CD4-positive, alpha-beta memory T cell (primary cell): ENCODE measurements at regions not wholly inside any gene's neighbourhood (a gene's known extent, or its start where the extent isn't known, plus 50 kb on each side); places are given as distances from the start of the nearest gene placed in this dataset.

Experiments used
- CTCF ChIA-PET: fragments of 350-600 bp; sonication (Branson Sonifier 250); formaldehyde crosslinking; loops from one replicate; lab custom pipeline; 2021; ENCODE audit warnings: inconsistent platforms; ENCODE audit not compliant: partially characterized antibody; lab: Charles Lee
- POLR2A ChIA-PET: fragments of 350-600 bp; sonication (Branson Sonifier 250); formaldehyde crosslinking; loops from one replicate; lab custom pipeline; 2021; ENCODE audit not compliant: partially characterized antibody; lab: Charles Lee
- DNase-seq, 5 donors: peaks; one replicate each; pipeline versions ENCODE4 v3.0.0 to v3.0.0-alpha.2; 2020 to 2022; ENCODE audit warnings: mixed read lengths in 1 of 5
- H3K27ac ChIP-seq: one replicate; pipeline ENCODE4 v1.7.0; 2013; ENCODE audit warnings: low read depth, low read length
- H3K27me3 ChIP-seq: 2 replicates; pipeline ENCODE4 v1.7.0; 2013; ENCODE audit warnings: mild to moderate bottlenecking, low read length, moderate library complexity; ENCODE audit not compliant: insufficient read depth
- H3K36me3 ChIP-seq: 2 replicates; pipeline ENCODE4 v1.7.0; 2013; ENCODE audit warnings: mild to moderate bottlenecking, low read length, moderate library complexity; ENCODE audit not compliant: insufficient read depth
- H3K4me1 ChIP-seq: 2 replicates; pipeline ENCODE4 v1.7.0; 2013; ENCODE audit warnings: mild to moderate bottlenecking, low read length, moderate library complexity; ENCODE audit not compliant: insufficient read depth
- H3K4me3 ChIP-seq, 2 donors: one replicate each; pipeline ENCODE4 v1.7.0; 2013; ENCODE audit warnings: low read length in 2 of 2, mild to moderate bottlenecking in 1 of 2
- H3K9me3 ChIP-seq, 2 donors: one replicate each; pipeline ENCODE4 v1.7.0; 2013; ENCODE audit warnings: low read length in 2 of 2, control low read depth in 1 of 2; ENCODE audit not compliant: control insufficient read depth in 1 of 2
- H3K27ac Mint-ChIP-seq, 7 donors: one replicate each; pipeline ENCODE4 v1.8.0; 2020 to 2021; ENCODE audit warnings: mixed read lengths in 7 of 7, mild to moderate bottlenecking in 6 of 7, inconsistent platforms in 3 of 7, moderate library complexity in 3 of 7
- H3K27me3 Mint-ChIP-seq, 2 donors: one replicate each; pipeline ENCODE4 v1.8.0; 2020 to 2021; ENCODE audit warnings: mixed read lengths in 2 of 2
- H3K36me3 Mint-ChIP-seq, 2 donors: one replicate each; pipeline ENCODE4 v1.8.0; 2020 to 2021; ENCODE audit warnings: mixed read lengths in 2 of 2, inconsistent platforms in 1 of 2, mild to moderate bottlenecking in 1 of 2
- H3K4me1 Mint-ChIP-seq, 4 donors: one replicate each; pipeline ENCODE4 v1.8.0; 2020 to 2021; ENCODE audit warnings: mixed read lengths in 4 of 4, mild to moderate bottlenecking in 1 of 4
- H3K4me3 Mint-ChIP-seq, 8 donors: one replicate each; pipeline ENCODE4 v1.8.0; 2020 to 2021; ENCODE audit warnings: mixed read lengths in 8 of 8, mild to moderate bottlenecking in 7 of 8, moderate library complexity in 6 of 8, inconsistent platforms in 3 of 8
- H3K9me3 Mint-ChIP-seq, 8 donors: one replicate each; pipeline ENCODE4 v1.8.0; 2020 to 2021; ENCODE audit warnings: mixed read lengths in 8 of 8, mild to moderate bottlenecking in 5 of 8, inconsistent platforms in 3 of 8, moderate library complexity in 1 of 8
- intact Hi-C: fragments of 100-400 bp; cut with micrococcal nuclease; formaldehyde crosslinking; loops from one replicate; pipeline ENCODE4 v1.15.1; 2023

GRCh38 chr2:128633501-128633900 lies 314.8 kb upstream of the HS6ST1 start:
- peaks cover 2% of the 10 kb centered on the region in 2 donors for H3K27me3 Mint-ChIP-seq
- no peak overlapping the region for H3K27ac ChIP-seq
- no peaks in the 10 kb centered on the region for H3K4me1 Mint-ChIP-seq
- no peak overlapping the region for H3K27ac Mint-ChIP-seq
- H3K9me3 Mint-ChIP-seq, result peaks cover 0 to 5% (median 0%) of the 10 kb centered on the region in 8 donors
- H3K27me3 ChIP-seq, result no peaks in the 10 kb centered on the region
- H3K4me3 Mint-ChIP-seq, result no peak overlapping the region
- no peaks in the 10 kb centered on the region for H3K36me3 Mint-ChIP-seq
- intact Hi-C loops, result no loop called here
- H3K9me3 ChIP-seq, result no peaks in the 10 kb centered on the region
- POLR2A ChIA-PET, result no interaction called here
- no peaks in the 10 kb centered on the region for H3K36me3 ChIP-seq
- no peak overlapping the region for H3K4me3 ChIP-seq
- H3K4me1 ChIP-seq, result no peaks in the 10 kb centered on the region
- DNase-seq, result no peak
- CTCF ChIA-PET, result no interaction called here

DNA sequence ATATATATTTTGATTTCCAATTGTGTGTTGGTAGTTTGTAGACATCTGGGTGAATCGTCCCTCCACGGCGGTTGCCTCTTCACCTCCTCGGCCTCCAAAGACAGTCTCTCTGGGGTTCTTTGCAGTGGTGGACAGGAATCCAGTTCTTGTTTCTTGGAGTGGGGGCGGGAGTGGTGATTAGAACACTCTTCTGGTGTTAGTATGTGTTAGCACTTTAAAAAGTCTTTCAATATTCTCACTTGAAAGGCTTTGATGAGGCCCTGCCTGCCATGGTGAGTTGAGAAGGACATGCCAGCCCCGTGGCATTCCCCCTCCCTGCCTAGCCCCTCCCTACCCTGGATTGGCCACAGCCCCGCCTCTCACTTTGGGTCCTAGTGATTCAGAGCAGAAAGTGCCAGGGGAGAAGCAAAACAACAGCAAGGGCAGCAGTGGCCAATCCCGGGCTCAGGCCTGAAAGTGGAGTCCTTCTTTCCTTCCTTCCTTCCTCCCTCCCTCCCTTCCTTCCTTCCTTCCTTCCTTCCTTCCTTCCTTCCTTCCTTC lies 316.8 kb upstream of the HS6ST1 start:
- Mint-ChIP-seq H3K27ac (no peak overlapping the region), H3K4me3 (no peak overlapping the region), H3K4me1 (no peaks in the 10 kb centered on the region), H3K27me3 (peaks cover 2% of the 10 kb centered on the region in 2 donors), H3K36me3 (no peaks in the 10 kb centered on the region), H3K9me3 (peaks cover 0 to 5% (median 0%) of the 10 kb centered on the region in 8 donors)
- Histone ChIP-seq H3K27me3 (no peaks in the 10 kb centered on the region), H3K27ac (no peak overlapping the region), H3K36me3 (no peaks in the 10 kb centered on the region), H3K9me3 (no peaks in the 10 kb centered on the region), H3K4me1 (no peaks in the 10 kb centered on the region), H3K4me3 (no peak overlapping the region)
- POLR2A ChIA-PET, result no interaction called here
- DNase-seq, result no peak
- CTCF ChIA-PET, result no interaction called here
- intact Hi-C loops, result no loop called here

DNA sequence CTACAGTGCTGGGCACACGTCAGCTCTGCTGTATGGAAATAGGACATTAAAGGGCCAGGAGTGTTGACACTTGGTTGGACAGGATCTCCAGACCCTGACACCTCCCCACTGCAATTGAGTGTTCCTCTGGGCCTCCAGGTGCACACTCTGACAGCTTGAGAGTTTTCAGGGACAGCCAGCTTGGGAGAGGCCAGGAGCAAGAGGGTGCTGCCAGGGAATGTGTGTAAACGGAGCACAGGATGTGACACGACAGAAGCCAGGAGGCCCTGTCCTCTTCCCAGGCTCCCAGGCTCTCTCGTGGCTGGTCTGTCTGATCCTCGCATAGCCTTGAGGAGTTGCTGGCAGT lies 318.1 kb upstream of the HS6ST1 start:
- no peak for DNase-seq
- POLR2A ChIA-PET, result no interaction called here
- intact Hi-C loops, result no loop called here
- H3K36me3 ChIP-seq, result no peaks in the 10 kb centered on the region
- H3K4me3 ChIP-seq, result no peak overlapping the region
- Mint-ChIP-seq H3K27me3 (peaks cover 2% of the 10 kb centered on the region in 2 donors), H3K4me3 (no peak overlapping the region), H3K36me3 (no peaks in the 10 kb centered on the region), H3K4me1 (no peaks in the 10 kb centered on the region), H3K9me3 (peaks cover 0 to 5% (median 0%) of the 10 kb centered on the region in 8 donors), H3K27ac (no peak overlapping the region)
- H3K4me1 ChIP-seq, result no peaks in the 10 kb centered on the region
- H3K27ac ChIP-seq, result no peak overlapping the region
- no peaks in the 10 kb centered on the region for H3K27me3 ChIP-seq
- no peaks in the 10 kb centered on the region for H3K9me3 ChIP-seq
- CTCF ChIA-PET, result no interaction called here

GRCh38 chr2:128637481-128638155 lies 318.9 kb upstream of the HS6ST1 start:
- Histone ChIP-seq H3K36me3 (no peaks in the 10 kb centered on the region), H3K4me1 (no peaks in the 10 kb centered on the region), H3K27ac (no peak overlapping the region), H3K9me3 (no peaks in the 10 kb centered on the region), H3K4me3 (no peak overlapping the region), H3K27me3 (no peaks in the 10 kb centered on the region)
- Mint-ChIP-seq H3K27me3 (peaks cover 0 to 2% of the 10 kb centered on the region in 2 donors), H3K4me3 (no peak overlapping the region), H3K27ac (no peak overlapping the region), H3K4me1 (no peaks in the 10 kb centered on the region), H3K36me3 (no peaks in the 10 kb centered on the region), H3K9me3 (peaks cover 0 to 5% (median 0%) of the 10 kb centered on the region in 8 donors)
- CTCF ChIA-PET, result no interaction called here
- POLR2A ChIA-PET, result no interaction called here
- no peak for DNase-seq
- intact Hi-C loops, result no loop called here

- Mint-ChIP-seq H3K36me3 (no peaks in the 10 kb centered on the region), H3K9me3 (peaks cover 0 to 5% (median 0%) of the 10 kb centered on the region in 8 donors), H3K27ac (no peak overlapping the region), H3K4me3 (no peak overlapping the region), H3K4me1 (no peaks in the 10 kb centered on the region), H3K27me3 (peaks cover 0 to 2% of the 10 kb centered on the region in 2 donors)
- intact Hi-C loops, result no loop called here
- no peaks in the 10 kb centered on the region for H3K27me3 ChIP-seq
- H3K9me3 ChIP-seq, result no peaks in the 10 kb centered on the region
- no peak for DNase-seq
- H3K4me3 ChIP-seq, result no peak overlapping the region
- POLR2A ChIA-PET, result no interaction called here
- H3K36me3 ChIP-seq, result no peaks in the 10 kb centered on the region
- no peak overlapping the region for H3K27ac ChIP-seq
- H3K4me1 ChIP-seq, result no peaks in the 10 kb centered on the region
- CTCF ChIA-PET, result no interaction called here
Measured at GRCh38 chr2:128638341-128639119, 319.9 kb upstream of the HS6ST1 start.

DNA sequence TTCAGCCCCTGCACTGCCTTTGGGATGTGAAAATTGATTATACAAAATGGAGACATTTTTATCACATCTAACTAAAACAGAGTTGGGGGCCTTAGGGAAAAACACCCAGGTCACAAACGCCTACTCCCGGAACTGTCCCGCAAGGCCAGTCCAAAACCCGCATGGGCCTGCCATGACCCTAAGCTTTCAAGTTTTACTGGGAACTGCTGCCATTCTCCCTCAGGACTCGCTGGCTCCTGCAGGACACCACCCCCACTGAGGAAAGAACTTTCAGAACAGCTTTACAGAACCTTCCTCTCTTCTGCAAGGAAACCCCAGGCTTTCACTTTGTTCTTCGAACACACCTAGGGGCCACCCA lies 320.4 kb upstream of the HS6ST1 start:
- Histone ChIP-seq H3K4me1 (no peaks in the 10 kb centered on the region), H3K27me3 (no peaks in the 10 kb centered on the region), H3K36me3 (no peaks in the 10 kb centered on the region), H3K4me3 (no peak overlapping the region), H3K27ac (no peak overlapping the region), H3K9me3 (no peaks in the 10 kb centered on the region)
- no peaks in the 10 kb centered on the region for H3K4me1 Mint-ChIP-seq
- no peak overlapping the region for H3K27ac Mint-ChIP-seq
- POLR2A ChIA-PET, result no interaction called here
- H3K9me3 Mint-ChIP-seq, result peaks cover 0 to 5% (median 0%) of the 10 kb centered on the region in 8 donors
- peak overlapping the region in 1 of 8 donors; percentile 8 for H3K4me3 Mint-ChIP-seq
- H3K27me3 Mint-ChIP-seq, result peaks cover 0 to 2% of the 10 kb centered on the region in 2 donors
- H3K36me3 Mint-ChIP-seq, result no peaks in the 10 kb centered on the region
- no peak for DNase-seq
- intact Hi-C loops, result no loop called here
- CTCF ChIA-PET, result no interaction called here

GRCh38 chr2:128639693-128640092 lies 321.0 kb upstream of the HS6ST1 start:
- Histone ChIP-seq H3K9me3 (no peaks in the 10 kb centered on the region), H3K27ac (no peak overlapping the region), H3K4me3 (no peak overlapping the region), H3K4me1 (no peaks in the 10 kb centered on the region), H3K27me3 (no peaks in the 10 kb centered on the region), H3K36me3 (no peaks in the 10 kb centered on the region)
- peaks cover 0 to 2% of the 10 kb centered on the region in 2 donors for H3K27me3 Mint-ChIP-seq
- H3K9me3 Mint-ChIP-seq, result peaks cover 0 to 5% (median 0%) of the 10 kb centered on the region in 8 donors
- H3K4me1 Mint-ChIP-seq, result no peaks in the 10 kb centered on the region
- ChIA-PET CTCF (no interaction called here), POLR2A (no interaction called here)
- no peak for DNase-seq
- no peak overlapping the region for H3K27ac Mint-ChIP-seq
- intact Hi-C loops, result no loop called here
- no peak overlapping the region for H3K4me3 Mint-ChIP-seq
- H3K36me3 Mint-ChIP-seq, result no peaks in the 10 kb centered on the region
